ENCODE measurements at regions not wholly inside any gene's neighbourhood (a gene's known extent, or its start where the extent isn't known, plus 50 kb on each side); places are given as distances from the start of the nearest gene placed in this dataset.

- Histone ChIP-seq H2AFZ (no peak overlapping the region), H3K4me2 (ENCODE audit: low read length) (no peak overlapping the region), H3K9me3 (ENCODE audit: control insufficient read depth, low read length) (no peaks in the 10 kb centered on the region), H3K27me3 (ENCODE audit: control insufficient read depth, insufficient read depth, low read length) (no peaks in the 10 kb centered on the region), H3K4me3 (ENCODE audit: low read depth, low read length) (no peak overlapping the region), H3K36me3 (ENCODE audit: control insufficient read depth, insufficient read depth, low read length) (no peaks in the 10 kb centered on the region), H3K9ac (no peak overlapping the region), H3K27ac (no peak overlapping the region), H3K79me2 (no peaks in the 10 kb centered on the region), H3K4me1 (peaks cover 4% of the 10 kb centered on the region)
- TF ChIP-seq CTCF (IDR thresholded peaks at IDR 0.05), result no peak
Measured at GRCh38 chr10:60570272-60570865, 180.7 kb upstream of the ANK3 start.

- no peak overlapping the region for H3K4me2 ChIP-seq (ENCODE audit: low read length)
- no peaks in the 10 kb centered on the region for H3K79me2 ChIP-seq
- H3K4me3 ChIP-seq (ENCODE audit: low read depth, low read length), result no peak overlapping the region
- peaks cover 4% of the 10 kb centered on the region for H3K4me1 ChIP-seq
- no peak overlapping the region for H3K27ac ChIP-seq
- H2AFZ ChIP-seq, result no peak overlapping the region
- no peaks in the 10 kb centered on the region for H3K36me3 ChIP-seq (ENCODE audit: control insufficient read depth, insufficient read depth, low read length)
- H3K27me3 ChIP-seq (ENCODE audit: control insufficient read depth, insufficient read depth, low read length), result no peaks in the 10 kb centered on the region
- no peak for TF ChIP-seq CTCF (IDR thresholded peaks at IDR 0.05)
- H3K9me3 ChIP-seq (ENCODE audit: control insufficient read depth, low read length), result no peaks in the 10 kb centered on the region
- no peak overlapping the region for H3K9ac ChIP-seq
Measured at GRCh38 chr10:60569681-60570080, 180.0 kb upstream of the ANK3 start.

- no peak overlapping the region for H3K27ac ChIP-seq
- no peak for TF ChIP-seq CTCF (IDR thresholded peaks at IDR 0.05)
- H3K9ac ChIP-seq, result no peak overlapping the region
- H3K4me1 ChIP-seq, result no peaks in the 10 kb centered on the region
- H3K4me3 ChIP-seq (ENCODE audit: low read depth, low read length), result no peak overlapping the region
- H3K9me3 ChIP-seq (ENCODE audit: control insufficient read depth, low read length), result no peaks in the 10 kb centered on the region
- H3K4me2 ChIP-seq (ENCODE audit: low read length), result no peak overlapping the region
- H3K36me3 ChIP-seq (ENCODE audit: control insufficient read depth, insufficient read depth, low read length), result no peaks in the 10 kb centered on the region
- no peaks in the 10 kb centered on the region for H3K79me2 ChIP-seq
- H3K27me3 ChIP-seq (ENCODE audit: control insufficient read depth, insufficient read depth, low read length), result no peaks in the 10 kb centered on the region
- no peak overlapping the region for H2AFZ ChIP-seq
Measured at GRCh38 chr10:60566096-60566495, 176.4 kb upstream of the ANK3 start.

DNA sequence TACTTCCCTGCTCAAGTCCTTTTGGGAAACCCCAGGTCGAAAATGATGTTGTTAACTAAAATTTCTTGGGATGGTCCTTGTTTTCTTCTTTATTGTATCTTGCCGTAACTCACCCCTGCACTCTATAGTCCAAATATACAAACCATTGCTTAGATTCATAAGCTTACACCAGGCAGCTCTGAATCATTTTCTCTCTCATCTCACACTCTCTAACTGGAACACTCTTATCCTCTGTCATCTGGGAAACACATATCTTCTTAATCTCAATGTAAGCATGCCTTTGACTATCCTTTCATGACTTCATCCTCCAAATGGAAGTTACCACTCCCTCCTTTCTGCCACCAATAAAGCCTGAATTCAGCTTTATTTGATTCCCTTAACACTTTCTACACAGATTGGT, 175.8 kb upstream of the ANK3 start:
- Histone ChIP-seq H3K4me3 (ENCODE audit: low read depth, low read length) (no peak overlapping the region), H3K9ac (no peak overlapping the region), H3K36me3 (ENCODE audit: control insufficient read depth, insufficient read depth, low read length) (no peaks in the 10 kb centered on the region), H3K9me3 (ENCODE audit: control insufficient read depth, low read length) (no peaks in the 10 kb centered on the region), H3K27me3 (ENCODE audit: control insufficient read depth, insufficient read depth, low read length) (no peaks in the 10 kb centered on the region), H3K4me2 (ENCODE audit: low read length) (no peak overlapping the region), H3K79me2 (no peaks in the 10 kb centered on the region), H3K27ac (no peak overlapping the region), H2AFZ (no peak overlapping the region), H3K4me1 (no peaks in the 10 kb centered on the region)
- no peak for TF ChIP-seq CTCF (IDR thresholded peaks at IDR 0.05)

DNA sequence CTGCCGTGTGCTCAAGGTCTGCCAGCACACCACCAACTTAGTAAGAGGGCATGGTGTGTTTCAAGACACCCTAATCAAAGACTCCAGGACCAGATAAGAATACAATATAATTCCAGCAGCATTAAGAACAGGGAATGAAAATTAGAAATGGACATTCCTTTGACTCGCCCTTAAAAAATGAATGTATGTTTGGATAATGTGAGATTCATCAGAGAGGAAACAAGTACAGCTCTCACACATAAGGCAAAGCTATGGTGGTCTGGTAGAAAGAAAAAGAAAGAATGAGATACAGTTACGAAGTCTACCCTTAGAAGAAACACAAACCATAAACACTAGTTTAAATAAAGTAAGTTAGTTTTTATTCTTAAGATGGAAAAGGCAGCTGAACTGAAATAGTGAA, 174.8 kb upstream of the ANK3 start:
- Histone ChIP-seq H3K4me2 (ENCODE audit: low read length) (no peak overlapping the region), H3K79me2 (no peaks in the 10 kb centered on the region), H3K9ac (no peak overlapping the region), H3K4me1 (no peaks in the 10 kb centered on the region), H3K27me3 (ENCODE audit: control insufficient read depth, insufficient read depth, low read length) (no peaks in the 10 kb centered on the region), H3K9me3 (ENCODE audit: control insufficient read depth, low read length) (no peaks in the 10 kb centered on the region), H3K4me3 (ENCODE audit: low read depth, low read length) (no peak overlapping the region), H2AFZ (no peak overlapping the region), H3K27ac (no peak overlapping the region), H3K36me3 (ENCODE audit: control insufficient read depth, insufficient read depth, low read length) (no peaks in the 10 kb centered on the region)
- TF ChIP-seq CTCF (IDR thresholded peaks at IDR 0.05), result no peak
